ENCODE measurements at regions not wholly inside any gene's neighbourhood (a gene's known extent, or its start where the extent isn't known, plus 50 kb on each side); places are given as distances from the start of the nearest gene placed in this dataset.

DNA sequence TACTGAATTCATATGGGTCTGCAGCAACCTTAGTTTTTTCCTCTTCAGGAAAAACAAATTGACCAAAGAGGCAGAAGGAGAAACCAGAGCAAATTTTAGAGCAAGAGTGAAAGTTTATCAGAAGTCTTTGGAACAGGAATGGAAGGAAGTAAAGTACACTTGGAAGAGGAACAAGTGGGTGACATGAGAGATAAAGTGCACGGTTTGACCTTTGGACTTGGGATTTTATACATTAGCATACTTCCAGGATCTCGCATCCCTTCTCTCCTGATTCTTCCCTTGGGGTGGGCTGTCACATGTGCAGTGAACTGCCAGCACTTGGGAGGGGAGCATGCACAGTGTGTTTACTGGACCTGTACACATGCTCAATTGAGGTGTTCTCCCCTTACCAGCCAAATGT, 754.8 kb upstream of the ADAMTS5 start:
- DNase-seq = no peak

DNA sequence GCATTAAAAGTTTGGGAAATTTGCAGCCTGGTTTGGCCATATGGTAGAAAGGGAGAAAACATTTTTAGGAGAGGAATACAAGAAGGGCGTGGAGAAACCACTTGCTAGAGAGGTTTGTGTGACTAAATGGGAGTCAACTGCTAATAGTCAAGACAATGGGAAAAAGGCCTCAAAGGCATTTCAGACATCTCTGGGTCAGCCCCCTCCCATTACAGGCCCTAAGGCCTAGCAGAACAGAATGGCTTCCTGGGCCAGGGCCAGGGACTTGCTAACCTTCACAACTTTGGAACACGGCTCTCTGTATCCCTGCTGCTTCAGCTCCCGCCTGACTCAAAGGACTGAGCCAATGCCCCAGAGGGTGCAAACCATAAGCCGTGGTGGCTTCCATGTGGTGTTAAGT, 752.3 kb upstream of the ADAMTS5 start:
- DNase-seq = no peak

DNA sequence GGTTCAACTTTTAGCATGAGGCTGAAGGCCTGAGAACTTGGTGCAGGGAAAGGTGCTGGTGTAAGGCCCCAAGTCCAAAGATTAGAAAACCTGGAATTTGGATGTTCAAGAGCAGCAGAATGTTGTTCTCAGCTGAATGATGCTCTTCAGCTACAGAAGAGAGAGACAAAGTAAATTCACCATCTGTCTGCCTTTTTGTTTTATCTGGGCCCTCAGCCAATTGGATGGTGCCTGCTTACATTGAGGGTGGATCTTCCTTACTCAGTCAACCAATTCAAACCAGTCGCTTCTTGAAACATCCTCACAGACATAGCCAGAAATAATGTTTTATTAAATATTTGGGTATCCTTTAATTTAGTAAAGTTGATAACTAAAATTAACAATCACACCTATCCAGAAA, 748.2 kb upstream of the ADAMTS5 start:
- no peak for DNase-seq

DNA sequence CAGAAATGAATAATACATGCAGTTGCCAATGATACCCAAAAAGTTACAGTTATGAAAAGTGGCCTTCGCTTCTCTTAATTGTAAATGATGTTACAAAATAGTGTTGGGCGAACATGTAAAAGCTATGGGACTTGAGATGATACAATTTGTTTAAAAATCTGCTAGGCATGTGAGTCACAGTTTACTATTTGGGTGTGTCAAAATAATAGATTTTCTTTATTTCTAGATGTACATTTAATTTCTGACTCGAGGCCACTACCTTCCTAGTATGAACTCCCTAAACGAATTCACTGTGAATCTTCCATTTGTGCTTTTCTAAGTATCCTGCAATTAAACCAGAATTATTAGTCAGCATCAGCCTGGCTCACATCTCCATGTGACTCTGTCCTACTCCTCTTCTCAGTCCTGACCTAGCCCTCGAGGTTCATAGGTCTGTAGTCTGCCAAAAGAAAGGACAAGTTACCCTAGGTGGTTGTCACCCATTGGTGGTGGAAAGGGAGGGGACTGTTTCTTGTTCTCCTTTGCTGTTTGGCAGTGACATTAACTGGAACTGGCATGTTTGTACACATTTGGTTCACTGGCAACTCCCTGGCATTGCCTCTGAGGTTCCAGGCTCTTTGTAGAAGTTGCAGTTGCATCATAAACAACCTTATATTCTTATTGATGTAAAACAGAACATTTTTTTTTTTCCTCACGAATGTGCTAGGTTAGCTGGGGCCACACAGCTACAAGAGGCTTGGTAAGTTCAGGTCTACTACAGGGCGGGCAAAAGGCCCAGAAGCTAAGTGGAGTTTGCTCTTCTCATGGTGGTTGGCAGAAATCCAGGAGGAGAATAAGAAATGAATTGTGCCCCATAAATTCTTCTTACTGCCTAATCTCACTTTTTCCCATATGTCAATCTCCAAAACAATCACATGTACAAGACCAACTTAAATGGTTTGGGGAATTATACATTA, 746.5 kb upstream of the ADAMTS5 start:
- DNase-seq = no peak

DNA sequence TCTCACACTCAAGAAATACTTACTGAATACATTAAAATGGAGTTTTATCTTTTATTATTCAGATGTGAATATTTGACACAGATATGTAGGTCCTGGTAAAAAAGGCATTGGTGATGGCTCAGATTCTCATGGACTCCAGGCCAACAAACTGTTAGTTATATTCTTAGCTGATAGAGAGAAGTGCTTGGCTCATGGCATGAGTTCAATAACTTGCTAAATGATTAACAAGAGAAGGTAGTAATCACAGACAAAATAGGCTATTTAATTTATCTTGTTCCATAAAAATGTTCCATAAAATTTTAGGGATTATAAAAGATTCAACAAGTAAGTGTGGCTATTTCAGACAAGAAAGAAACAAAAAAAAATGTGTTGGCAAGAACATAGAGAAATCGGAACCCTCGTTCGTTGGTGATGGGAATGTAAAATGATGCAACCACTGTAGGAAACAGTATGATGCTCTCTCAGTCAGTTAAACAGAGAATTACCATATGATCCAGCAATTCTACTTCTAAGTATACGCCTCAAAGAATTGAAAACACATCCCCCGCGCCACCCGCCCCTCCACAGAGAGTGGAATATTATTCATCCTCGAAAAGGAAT, 737.8 kb upstream of the ADAMTS5 start:
- no peak for DNase-seq

GRCh38 chr21:27703791-27704190, 736.9 kb upstream of the ADAMTS5 start:
- DNase-seq = no peak

DNA sequence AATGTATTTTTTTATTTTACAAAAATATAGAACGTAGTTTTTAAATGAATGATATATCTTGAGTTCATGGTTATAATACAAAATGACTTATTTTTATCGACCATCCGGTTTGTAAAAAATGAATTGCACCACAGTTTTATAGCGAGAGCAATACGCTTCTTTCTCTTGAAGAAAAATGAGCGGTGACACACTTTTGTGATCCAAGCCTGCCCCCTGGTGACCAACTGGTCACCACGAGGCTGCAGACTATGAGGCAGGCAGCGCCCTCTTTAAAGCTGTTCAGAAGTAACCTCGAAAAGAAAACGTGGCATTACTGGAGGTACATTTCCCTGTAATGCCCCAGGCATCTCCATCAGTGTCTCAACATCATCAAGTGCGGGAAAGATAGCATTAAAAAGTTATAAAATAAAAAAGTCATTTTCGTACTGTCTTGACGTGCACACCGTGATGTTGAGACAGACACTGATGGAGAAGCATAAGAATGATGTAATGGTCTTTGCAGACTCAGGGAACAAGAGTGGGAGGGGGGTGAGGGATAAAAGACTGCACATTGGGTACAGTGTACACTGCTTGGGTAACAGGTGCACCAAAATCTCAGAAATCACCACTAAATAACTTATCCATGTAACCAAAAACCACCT, 734.2 kb upstream of the ADAMTS5 start:
- DNase-seq = peak; percentile 83

- DNase-seq = no peak
These were observed 728.4 kb upstream of the ADAMTS5 start for GRCh38 chr21:27695246-27695645.

GRCh38 chr21:27694667-27695066, 727.8 kb upstream of the ADAMTS5 start:
- no peak for DNase-seq

DNA sequence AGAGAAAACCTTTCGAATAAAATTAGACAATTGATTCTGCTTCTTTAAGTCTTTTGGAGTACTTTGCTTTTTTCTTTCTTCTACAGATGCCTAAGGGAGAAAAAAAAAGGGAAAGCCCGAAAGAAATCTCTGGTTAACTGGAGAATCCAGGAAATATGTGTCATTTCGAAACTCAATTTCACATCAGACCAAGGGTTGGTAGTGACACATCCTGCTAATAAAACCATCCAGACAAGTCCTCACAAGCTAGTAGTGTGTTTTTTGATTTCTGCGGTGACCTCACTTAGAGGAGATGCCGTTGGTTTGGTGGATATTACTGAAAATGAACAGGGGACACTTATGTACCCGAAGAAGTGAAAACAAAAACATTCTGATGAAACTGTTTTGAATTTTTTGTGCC, 726.5 kb upstream of the ADAMTS5 start:
- no peak for DNase-seq

GRCh38 chr21:27691516-27691915, 724.6 kb upstream of the ADAMTS5 start:
- DNase-seq = no peak

GRCh38 chr21:27691006-27691405, 724.1 kb upstream of the ADAMTS5 start:
- no peak for DNase-seq

- DNase-seq = no peak
These were observed 723.5 kb upstream of the ADAMTS5 start for GRCh38 chr21:27690426-27690825.

- DNase-seq = no peak
These were observed 721.9 kb upstream of the ADAMTS5 start for GRCh38 chr21:27688773-27689172.

DNA sequence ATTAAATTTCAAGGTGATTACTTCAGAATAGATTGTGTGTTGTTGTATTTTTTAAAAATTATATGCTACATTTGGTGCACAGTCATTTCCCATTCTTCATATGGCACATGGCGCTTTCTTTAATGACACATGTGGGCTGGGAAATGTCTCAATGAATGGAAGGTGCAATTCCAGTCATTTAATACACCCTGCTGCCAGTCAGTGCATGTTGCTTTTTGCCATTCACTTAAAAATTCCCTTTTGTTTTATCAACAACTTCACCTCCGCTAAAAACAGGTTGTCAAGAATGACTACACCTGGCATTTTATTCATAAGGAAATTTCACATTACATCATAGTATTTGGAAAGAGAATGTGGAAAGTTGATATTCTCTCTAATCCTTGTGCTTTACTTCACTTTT, 716.4 kb upstream of the ADAMTS5 start:
- no peak for DNase-seq

GRCh38 chr21:27681841-27682240, 715.0 kb upstream of the ADAMTS5 start:
- DNase-seq = no peak

DNA sequence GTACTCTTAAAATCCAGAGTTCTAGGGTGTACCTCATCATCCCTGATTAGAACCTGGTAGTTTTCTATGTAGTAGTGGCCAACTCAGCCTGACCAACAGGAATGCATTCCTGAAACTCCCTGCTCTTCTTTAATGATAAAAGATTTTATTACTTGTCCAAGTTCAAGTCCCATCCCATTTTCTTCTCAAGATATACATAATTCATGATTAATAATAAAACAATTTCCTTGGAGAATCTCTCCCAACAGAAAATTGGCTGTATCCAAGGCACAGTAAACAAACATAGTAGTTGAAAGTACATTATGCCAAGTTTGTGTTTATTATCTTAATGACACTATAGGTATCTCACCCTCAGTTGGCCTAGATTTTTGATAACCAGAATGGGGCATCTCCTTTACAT, 714.1 kb upstream of the ADAMTS5 start:
- DNase-seq = no peak

DNA sequence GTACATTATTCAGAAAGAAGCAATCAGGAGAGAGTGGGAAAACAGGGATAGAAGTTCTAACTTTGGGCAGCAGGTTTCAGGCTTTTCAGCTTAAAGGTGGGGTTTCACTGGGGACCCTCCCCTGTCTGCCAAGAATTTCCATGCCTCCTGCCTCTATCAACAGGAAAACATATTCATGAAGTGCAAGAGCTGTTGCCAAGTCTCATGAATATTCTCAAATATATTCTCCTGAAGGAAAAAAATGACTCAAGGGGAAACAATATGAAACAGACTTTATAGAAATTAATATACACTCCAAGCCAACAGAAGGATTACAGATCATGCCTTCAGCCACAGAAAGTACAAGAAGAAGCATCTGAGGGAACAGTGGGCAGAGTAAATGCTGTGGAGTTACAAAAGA, 713.3 kb upstream of the ADAMTS5 start:
- DNase-seq = no peak

DNA sequence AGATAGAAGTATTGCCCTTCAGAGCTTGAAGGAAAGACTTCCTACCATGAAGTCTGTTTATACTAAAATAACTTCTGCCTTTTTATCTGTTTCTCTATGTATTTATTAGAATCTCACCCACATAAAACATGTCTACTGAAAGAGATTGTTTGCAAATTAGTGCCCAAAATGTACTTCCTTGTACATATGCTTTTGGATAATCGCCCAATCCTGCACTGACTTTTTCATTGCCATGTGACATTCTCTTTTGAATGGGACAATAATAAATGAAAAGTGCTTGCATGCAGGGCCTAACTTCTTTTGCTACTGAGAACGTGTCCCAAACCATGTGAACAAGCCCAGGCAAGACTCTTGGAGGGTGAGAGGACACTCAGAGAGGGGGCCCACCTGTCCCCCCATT, 711.6 kb upstream of the ADAMTS5 start:
- no peak for DNase-seq

DNA sequence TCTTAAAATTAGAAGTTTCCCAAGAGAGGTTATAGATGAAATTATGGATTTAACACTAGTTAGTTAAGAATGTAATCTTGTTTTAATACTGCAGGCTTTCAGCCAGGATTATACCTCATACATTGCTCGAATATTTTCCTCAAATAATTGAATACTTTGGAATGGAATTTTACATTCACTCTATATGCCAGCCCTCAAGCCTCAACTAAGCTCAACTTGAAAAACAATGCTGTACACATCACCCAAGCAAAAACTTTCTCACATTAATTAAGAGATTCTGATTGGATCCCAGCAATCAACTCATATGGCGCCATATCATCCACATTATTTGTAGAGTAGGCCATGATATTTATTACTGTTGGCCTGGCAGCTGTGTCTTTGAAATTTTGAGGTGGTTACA, 710.7 kb upstream of the ADAMTS5 start:
- no peak for DNase-seq

- DNase-seq = no peak
These were observed 708.4 kb upstream of the ADAMTS5 start for GRCh38 chr21:27675306-27675705.

GRCh38 chr21:27674041-27674615, 707.2 kb upstream of the ADAMTS5 start:
- no peak for DNase-seq

DNA sequence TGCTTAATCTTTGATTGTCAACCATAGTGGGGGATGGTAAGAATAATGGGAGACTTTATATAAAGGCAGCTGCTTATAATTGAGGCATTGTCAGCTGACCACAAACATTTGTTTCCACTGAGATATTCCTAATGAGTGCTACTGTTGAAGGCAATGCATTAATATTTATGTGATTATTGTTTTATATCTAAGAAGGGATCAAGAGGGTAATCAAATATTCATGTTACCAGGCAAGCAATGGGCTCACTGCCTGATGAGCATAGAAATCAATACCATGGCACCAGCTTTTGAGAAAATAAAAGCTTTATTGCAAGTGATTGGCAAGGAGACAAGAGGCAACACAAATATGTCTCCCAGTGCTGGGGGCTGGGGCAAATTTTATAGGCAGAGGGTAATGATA, 706.7 kb upstream of the ADAMTS5 start:
- DNase-seq = no peak

GRCh38 chr21:27671207-27671606, 704.3 kb upstream of the ADAMTS5 start:
- no peak for DNase-seq

Measured in islet precursor cell (in vitro differentiated cells).